SK-N-SH (cell line): ENCODE measurements at regions not wholly inside any gene's neighbourhood (a gene's known extent, or its start where the extent isn't known, plus 50 kb on each side); places are given as distances from the start of the nearest gene placed in this dataset.

ENCODE experiments used
- EZH2phosphoT487 ChIP-seq: fragments of 200-600 bp; sonication (generic); IDR thresholded peaks from 2 replicates; pipeline ENCODE4 v1.6.1; 2017; ENCODE audit warnings: low read depth, mixed run types, mild to moderate bottlenecking, antibody characterized with exemption, moderate library complexity, borderline replicate concordance
- JUND ChIP-seq: IDR thresholded peaks from 2 replicates; pipeline ENCODE4 v1.4.0; 2012
- MEF2A ChIP-seq: IDR thresholded peaks from 2 replicates; pipeline ENCODE4 v1.4.0; 2012; ENCODE audit warnings: low read depth, borderline replicate concordance
- POLR2AphosphoS5 ChIP-seq: IDR thresholded peaks from 2 replicates; pipeline ENCODE4 v1.6.1; 2012; ENCODE audit warnings: low read depth, low read length
- TEAD4 ChIP-seq: IDR thresholded peaks from 2 replicates; pipeline ENCODE4 v1.4.0; 2012; ENCODE audit warnings: mild to moderate bottlenecking, borderline replicate concordance; ENCODE audit not compliant: insufficient read depth
- TF ChIP-seq, protein P1 (sequence below): IDR thresholded peaks from 2 replicates; pipeline ENCODE4 v1.4.0; 2012; ENCODE audit warnings: low read depth, borderline replicate concordance
- TF ChIP-seq, protein P2 (sequence below): fragments of 200-600 bp; sonication (generic); IDR thresholded peaks from 2 replicates; pipeline ENCODE4 v1.6.1; 2017; ENCODE audit warnings: antibody characterized with exemption, mild to moderate bottlenecking, moderate library complexity
- TF ChIP-seq, protein P3 (sequence below): IDR thresholded peaks from 2 replicates; pipeline ENCODE4 v1.4.0; 2012; ENCODE audit warnings: low read depth
- TF ChIP-seq, protein P4 (sequence below): IDR thresholded peaks from 2 replicates; pipeline ENCODE4 v1.6.1; 2012; ENCODE audit warnings: mild to moderate bottlenecking, low read depth, low read length, moderate library complexity

DNA sequence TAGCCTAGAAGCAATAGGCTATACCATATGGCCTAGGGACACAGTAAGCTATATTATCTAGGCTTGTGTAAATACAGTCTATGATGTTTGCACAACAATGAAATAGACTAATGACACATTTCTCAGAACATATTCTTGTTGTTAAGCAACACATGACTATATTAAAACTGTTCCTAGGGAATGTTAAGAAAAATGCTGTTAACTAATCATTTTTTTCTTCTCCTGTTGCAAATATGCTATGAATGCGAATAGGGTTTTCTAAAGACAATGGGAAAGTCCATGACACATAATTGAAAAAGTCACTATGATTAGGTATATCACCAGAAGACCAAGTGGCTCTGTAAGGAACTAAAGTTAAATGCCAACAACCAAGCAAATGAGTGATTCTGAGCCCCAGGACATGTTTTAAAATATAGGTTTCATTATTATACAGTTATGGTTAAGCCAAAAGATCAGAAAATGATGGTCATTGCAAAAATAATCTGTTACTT, 454.0 kb upstream of the SORCS1 start:
- TF ChIP-seq TEAD4 (no peak), POLR2AphosphoS5 (no peak), MEF2A (no peak), EZH2phosphoT487 (no peak), JUND (no peak)
- TF ChIP-seq, protein P1, sequence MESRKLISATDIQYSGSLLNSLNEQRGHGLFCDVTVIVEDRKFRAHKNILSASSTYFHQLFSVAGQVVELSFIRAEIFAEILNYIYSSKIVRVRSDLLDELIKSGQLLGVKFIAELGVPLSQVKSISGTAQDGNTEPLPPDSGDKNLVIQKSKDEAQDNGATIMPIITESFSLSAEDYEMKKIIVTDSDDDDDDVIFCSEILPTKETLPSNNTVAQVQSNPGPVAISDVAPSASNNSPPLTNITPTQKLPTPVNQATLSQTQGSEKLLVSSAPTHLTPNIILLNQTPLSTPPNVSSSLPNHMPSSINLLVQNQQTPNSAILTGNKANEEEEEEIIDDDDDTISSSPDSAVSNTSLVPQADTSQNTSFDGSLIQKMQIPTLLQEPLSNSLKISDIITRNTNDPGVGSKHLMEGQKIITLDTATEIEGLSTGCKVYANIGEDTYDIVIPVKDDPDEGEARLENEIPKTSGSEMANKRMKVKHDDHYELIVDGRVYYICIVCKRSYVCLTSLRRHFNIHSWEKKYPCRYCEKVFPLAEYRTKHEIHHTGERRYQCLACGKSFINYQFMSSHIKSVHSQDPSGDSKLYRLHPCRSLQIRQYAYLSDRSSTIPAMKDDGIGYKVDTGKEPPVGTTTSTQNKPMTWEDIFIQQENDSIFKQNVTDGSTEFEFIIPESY = no peak
- TF ChIP-seq, protein P2, sequence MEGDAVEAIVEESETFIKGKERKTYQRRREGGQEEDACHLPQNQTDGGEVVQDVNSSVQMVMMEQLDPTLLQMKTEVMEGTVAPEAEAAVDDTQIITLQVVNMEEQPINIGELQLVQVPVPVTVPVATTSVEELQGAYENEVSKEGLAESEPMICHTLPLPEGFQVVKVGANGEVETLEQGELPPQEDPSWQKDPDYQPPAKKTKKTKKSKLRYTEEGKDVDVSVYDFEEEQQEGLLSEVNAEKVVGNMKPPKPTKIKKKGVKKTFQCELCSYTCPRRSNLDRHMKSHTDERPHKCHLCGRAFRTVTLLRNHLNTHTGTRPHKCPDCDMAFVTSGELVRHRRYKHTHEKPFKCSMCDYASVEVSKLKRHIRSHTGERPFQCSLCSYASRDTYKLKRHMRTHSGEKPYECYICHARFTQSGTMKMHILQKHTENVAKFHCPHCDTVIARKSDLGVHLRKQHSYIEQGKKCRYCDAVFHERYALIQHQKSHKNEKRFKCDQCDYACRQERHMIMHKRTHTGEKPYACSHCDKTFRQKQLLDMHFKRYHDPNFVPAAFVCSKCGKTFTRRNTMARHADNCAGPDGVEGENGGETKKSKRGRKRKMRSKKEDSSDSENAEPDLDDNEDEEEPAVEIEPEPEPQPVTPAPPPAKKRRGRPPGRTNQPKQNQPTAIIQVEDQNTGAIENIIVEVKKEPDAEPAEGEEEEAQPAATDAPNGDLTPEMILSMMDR = no peak
- TF ChIP-seq, protein P3, sequence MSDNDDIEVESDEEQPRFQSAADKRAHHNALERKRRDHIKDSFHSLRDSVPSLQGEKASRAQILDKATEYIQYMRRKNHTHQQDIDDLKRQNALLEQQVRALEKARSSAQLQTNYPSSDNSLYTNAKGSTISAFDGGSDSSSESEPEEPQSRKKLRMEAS = no peak
- TF ChIP-seq, protein P4, sequence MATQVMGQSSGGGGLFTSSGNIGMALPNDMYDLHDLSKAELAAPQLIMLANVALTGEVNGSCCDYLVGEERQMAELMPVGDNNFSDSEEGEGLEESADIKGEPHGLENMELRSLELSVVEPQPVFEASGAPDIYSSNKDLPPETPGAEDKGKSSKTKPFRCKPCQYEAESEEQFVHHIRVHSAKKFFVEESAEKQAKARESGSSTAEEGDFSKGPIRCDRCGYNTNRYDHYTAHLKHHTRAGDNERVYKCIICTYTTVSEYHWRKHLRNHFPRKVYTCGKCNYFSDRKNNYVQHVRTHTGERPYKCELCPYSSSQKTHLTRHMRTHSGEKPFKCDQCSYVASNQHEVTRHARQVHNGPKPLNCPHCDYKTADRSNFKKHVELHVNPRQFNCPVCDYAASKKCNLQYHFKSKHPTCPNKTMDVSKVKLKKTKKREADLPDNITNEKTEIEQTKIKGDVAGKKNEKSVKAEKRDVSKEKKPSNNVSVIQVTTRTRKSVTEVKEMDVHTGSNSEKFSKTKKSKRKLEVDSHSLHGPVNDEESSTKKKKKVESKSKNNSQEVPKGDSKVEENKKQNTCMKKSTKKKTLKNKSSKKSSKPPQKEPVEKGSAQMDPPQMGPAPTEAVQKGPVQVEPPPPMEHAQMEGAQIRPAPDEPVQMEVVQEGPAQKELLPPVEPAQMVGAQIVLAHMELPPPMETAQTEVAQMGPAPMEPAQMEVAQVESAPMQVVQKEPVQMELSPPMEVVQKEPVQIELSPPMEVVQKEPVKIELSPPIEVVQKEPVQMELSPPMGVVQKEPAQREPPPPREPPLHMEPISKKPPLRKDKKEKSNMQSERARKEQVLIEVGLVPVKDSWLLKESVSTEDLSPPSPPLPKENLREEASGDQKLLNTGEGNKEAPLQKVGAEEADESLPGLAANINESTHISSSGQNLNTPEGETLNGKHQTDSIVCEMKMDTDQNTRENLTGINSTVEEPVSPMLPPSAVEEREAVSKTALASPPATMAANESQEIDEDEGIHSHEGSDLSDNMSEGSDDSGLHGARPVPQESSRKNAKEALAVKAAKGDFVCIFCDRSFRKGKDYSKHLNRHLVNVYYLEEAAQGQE = no peak
